BLaER1 treated with 17β-estradiol and CSF1 and Interleukin-3, amounts not matched to agents 10 nM and 100 nM (cell line): ENCODE measurements at regions not wholly inside any gene's neighbourhood (a gene's known extent, or its start where the extent isn't known, plus 50 kb on each side); places are given as distances from the start of the nearest gene placed in this dataset.
A peak's percentile ranks its signal among the peaks of the same experiment; 100 is the strongest.

Experiments used
- H3K27ac ChIP-seq, 11 experiments: shearing (Covaris generic); formaldehyde crosslinking; 2 replicates each; pipeline ENCODE4 v1.8.1; 2022
- H3K27me3 ChIP-seq, 11 experiments: shearing (Covaris generic); formaldehyde crosslinking; 2 replicates each; pipeline ENCODE4 v1.8.1; 2022
- H3K36me3 ChIP-seq, 11 experiments: shearing (Covaris generic); formaldehyde crosslinking; 2 replicates each; pipeline ENCODE4 v1.8.1; 2022
- H3K4me1 ChIP-seq, 10 experiments: shearing (Covaris generic); formaldehyde crosslinking; 2 replicates each; pipeline ENCODE4 v1.8.1; 2022
- H3K4me2 ChIP-seq, 11 experiments: shearing (Covaris generic); formaldehyde crosslinking; 2 replicates each; pipeline ENCODE4 v1.8.1; 2022
- H3K4me3 ChIP-seq, 10 experiments: shearing (Covaris generic); formaldehyde crosslinking; 2 replicates each; pipeline ENCODE4 v1.8.1; 2022
- H3K9ac ChIP-seq, 11 experiments: shearing (Covaris generic); formaldehyde crosslinking; 2 replicates each; pipeline ENCODE4 v1.8.1; 2022
- H3K9me3 ChIP-seq, 11 experiments: shearing (Covaris generic); formaldehyde crosslinking; replicated peaks in 1 of 11; 2 replicates each; pipeline ENCODE4 v1.8.1; 2022
- H4K20me1 ChIP-seq, 11 experiments: shearing (Covaris generic); formaldehyde crosslinking; 2 replicates each; pipeline ENCODE4 v1.8.1; 2022
- Cebpa-rat ChIP-seq, 11 experiments: shearing (Covaris generic); IDR thresholded peaks; 2 replicates each; pipeline ENCODE4 v1.8.1; 2022

- no peaks in the 10 kb centered on the region for H3K27me3 ChIP-seq
- no peaks in the 10 kb centered on the region for H4K20me1 ChIP-seq
- H3K9ac ChIP-seq, result no peak overlapping the region
- no peak overlapping the region for H3K4me3 ChIP-seq
- no peak overlapping the region for H3K4me2 ChIP-seq
- no peak for TF ChIP-seq Cebpa-rat (IDR thresholded peaks at IDR 0.05)
- H3K4me1 ChIP-seq, result no peaks in the 10 kb centered on the region
- no peaks in the 10 kb centered on the region for H3K9me3 ChIP-seq
- no peak overlapping the region for H3K27ac ChIP-seq
- H3K36me3 ChIP-seq, result no peaks in the 10 kb centered on the region
Measured at GRCh38 chr1:217238945-217239344, 391.9 kb downstream of the GPATCH2 start.

GRCh38 chr1:217230412-217230811, 400.5 kb downstream of the GPATCH2 start:
- Histone ChIP-seq H3K9ac (no peak overlapping the region), H4K20me1 (no peaks in the 10 kb centered on the region), H3K4me1 (no peaks in the 10 kb centered on the region), H3K27ac (no peak overlapping the region), H3K36me3 (no peaks in the 10 kb centered on the region), H3K9me3 (no peaks in the 10 kb centered on the region), H3K4me2 (no peak overlapping the region), H3K27me3 (no peaks in the 10 kb centered on the region), H3K4me3 (no peak overlapping the region)
- no peak for TF ChIP-seq Cebpa-rat (IDR thresholded peaks at IDR 0.05)

- no peaks in the 10 kb centered on the region for H3K36me3 ChIP-seq
- no peak overlapping the region for H3K4me2 ChIP-seq
- no peaks in the 10 kb centered on the region for H3K4me1 ChIP-seq
- H3K4me3 ChIP-seq, result no peak overlapping the region
- H4K20me1 ChIP-seq, result no peaks in the 10 kb centered on the region
- H3K27ac ChIP-seq, result no peak overlapping the region
- no peak overlapping the region for H3K9ac ChIP-seq
- H3K9me3 ChIP-seq, result no peaks in the 10 kb centered on the region
- no peak for TF ChIP-seq Cebpa-rat (IDR thresholded peaks at IDR 0.05)
- H3K27me3 ChIP-seq, result no peaks in the 10 kb centered on the region
Measured at GRCh38 chr1:217228689-217229088, 402.2 kb downstream of the GPATCH2 start.

DNA sequence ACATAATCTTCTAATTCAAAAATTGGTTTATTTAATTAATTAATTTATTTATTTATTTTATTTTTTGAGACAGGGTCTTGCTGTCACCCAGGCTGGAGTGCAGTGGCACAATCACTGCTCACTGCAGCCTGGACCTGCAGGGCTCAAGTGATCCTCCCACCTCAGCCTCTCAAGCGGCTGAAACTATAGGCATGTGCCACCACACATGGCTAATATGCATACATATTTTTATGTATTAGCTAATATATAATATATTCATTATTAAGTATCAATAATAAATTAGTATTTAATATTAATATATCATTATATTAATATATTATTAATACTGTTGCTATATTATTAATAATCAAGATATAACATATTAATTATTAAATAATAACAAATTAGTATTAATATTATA, 406.7 kb downstream of the GPATCH2 start:
- no peaks in the 10 kb centered on the region for H3K4me1 ChIP-seq
- H3K9ac ChIP-seq, result no peak overlapping the region
- no peaks in the 10 kb centered on the region for H4K20me1 ChIP-seq
- H3K27me3 ChIP-seq, result no peaks in the 10 kb centered on the region
- no peak overlapping the region for H3K4me3 ChIP-seq
- H3K9me3 ChIP-seq, result no peaks in the 10 kb centered on the region
- no peak overlapping the region for H3K27ac ChIP-seq
- H3K36me3 ChIP-seq, result no peaks in the 10 kb centered on the region
- H3K4me2 ChIP-seq, result no peak overlapping the region
- no peak for TF ChIP-seq Cebpa-rat (IDR thresholded peaks at IDR 0.05)

- Histone ChIP-seq H3K36me3 (no peaks in the 10 kb centered on the region), H3K4me3 (no peak overlapping the region), H3K27ac (no peak overlapping the region), H4K20me1 (no peaks in the 10 kb centered on the region), H3K4me1 (no peaks in the 10 kb centered on the region), H3K9me3 (no peaks in the 10 kb centered on the region), H3K9ac (no peak overlapping the region), H3K27me3 (no peaks in the 10 kb centered on the region), H3K4me2 (no peak overlapping the region)
- TF ChIP-seq Cebpa-rat (IDR thresholded peaks at IDR 0.05), result no peak
Measured at GRCh38 chr1:217214551-217214950, 416.3 kb downstream of the GPATCH2 start.

GRCh38 chr1:217211486-217211885, 419.4 kb downstream of the GPATCH2 start:
- no peak overlapping the region for H3K27ac ChIP-seq
- H3K9ac ChIP-seq, result no peak overlapping the region
- H3K9me3 ChIP-seq, result peaks cover 0 to 9% (median 1%) of the 10 kb centered on the region in 11 experiments; a peak in 7 of 22 replicates
- H3K4me2 ChIP-seq, result no peak overlapping the region
- H3K4me3 ChIP-seq, result no peak overlapping the region
- H4K20me1 ChIP-seq, result no peaks in the 10 kb centered on the region
- no peak for TF ChIP-seq Cebpa-rat (IDR thresholded peaks at IDR 0.05)
- H3K36me3 ChIP-seq, result no peaks in the 10 kb centered on the region
- no peaks in the 10 kb centered on the region for H3K4me1 ChIP-seq
- no peaks in the 10 kb centered on the region for H3K27me3 ChIP-seq

GRCh38 chr1:217205578-217205977, 425.3 kb downstream of the GPATCH2 start:
- Histone ChIP-seq H4K20me1 (no peaks in the 10 kb centered on the region), H3K27ac (no peak overlapping the region), H3K4me2 (no peak overlapping the region), H3K36me3 (no peaks in the 10 kb centered on the region), H3K9me3 (peaks cover 5 to 22% (median 15%) of the 10 kb centered on the region in 11 experiments; a peak in 19 of 22 replicates), H3K9ac (no peak overlapping the region), H3K27me3 (no peaks in the 10 kb centered on the region), H3K4me1 (no peaks in the 10 kb centered on the region), H3K4me3 (no peak overlapping the region)
- TF ChIP-seq Cebpa-rat (IDR thresholded peaks at IDR 0.05), result no peak

- Histone ChIP-seq H3K9ac (no peak overlapping the region), H3K4me1 (no peaks in the 10 kb centered on the region), H3K4me2 (no peak overlapping the region), H3K27ac (no peak overlapping the region), H3K9me3 (no peaks in the 10 kb centered on the region), H3K27me3 (no peaks in the 10 kb centered on the region), H3K36me3 (no peaks in the 10 kb centered on the region), H3K4me3 (no peak overlapping the region), H4K20me1 (no peaks in the 10 kb centered on the region)
- TF ChIP-seq Cebpa-rat (IDR thresholded peaks at IDR 0.05), result no peak
Measured at GRCh38 chr1:217196616-217197015, 434.3 kb downstream of the GPATCH2 start.

DNA sequence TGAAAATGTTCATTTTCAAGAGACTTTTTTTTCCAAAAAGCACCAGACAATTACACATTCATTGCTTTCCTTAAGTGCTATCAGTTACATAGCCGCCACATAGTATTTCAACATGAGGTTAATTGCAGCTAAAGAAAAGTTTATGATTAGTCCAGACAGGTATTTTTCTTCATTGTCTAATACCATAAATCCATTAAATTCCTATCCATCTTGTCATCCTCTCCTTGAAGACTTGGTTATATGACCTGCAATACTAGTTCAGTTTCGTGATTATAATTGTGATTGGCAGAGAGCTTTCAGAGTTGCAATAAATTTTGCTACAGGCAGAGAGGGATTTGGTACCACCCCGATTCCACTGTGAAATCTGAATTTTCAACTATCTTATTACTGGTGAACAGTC, 437.7 kb downstream of the GPATCH2 start:
- Histone ChIP-seq H3K4me3 (no peak overlapping the region), H3K9ac (no peak overlapping the region), H4K20me1 (no peaks in the 10 kb centered on the region), H3K27me3 (no peaks in the 10 kb centered on the region), H3K4me1 (no peaks in the 10 kb centered on the region), H3K9me3 (no peaks in the 10 kb centered on the region), H3K4me2 (no peak overlapping the region), H3K27ac (no peak overlapping the region), H3K36me3 (no peaks in the 10 kb centered on the region)
- TF ChIP-seq Cebpa-rat (IDR thresholded peaks at IDR 0.05), result no peak

DNA sequence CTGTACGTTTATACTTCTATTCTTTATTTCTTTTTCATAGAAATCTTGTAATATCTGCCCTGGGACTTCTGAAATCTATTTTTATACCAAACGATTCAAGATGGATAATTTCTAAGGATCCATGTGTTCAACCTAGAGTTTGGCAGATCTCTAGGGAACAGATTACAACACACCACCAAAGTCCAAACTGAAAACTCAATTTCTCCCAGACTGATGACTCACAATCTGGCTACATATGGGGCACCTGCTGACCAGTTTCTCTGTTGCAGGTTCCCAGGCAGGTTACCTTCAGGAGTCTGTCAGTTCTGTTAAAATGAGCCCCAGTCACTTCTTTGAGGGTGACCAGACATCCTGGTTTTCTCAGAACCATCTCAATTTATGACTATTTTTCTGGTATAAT, 439.4 kb downstream of the GPATCH2 start:
- no peak for TF ChIP-seq Cebpa-rat (IDR thresholded peaks at IDR 0.05)
- Histone ChIP-seq H3K27ac (no peak overlapping the region), H4K20me1 (no peaks in the 10 kb centered on the region), H3K27me3 (no peaks in the 10 kb centered on the region), H3K4me2 (no peak overlapping the region), H3K4me1 (no peaks in the 10 kb centered on the region), H3K4me3 (no peak overlapping the region), H3K9me3 (peaks cover 0 to 4% (median 0%) of the 10 kb centered on the region in 11 experiments; a peak in 2 of 22 replicates), H3K9ac (no peak overlapping the region), H3K36me3 (no peaks in the 10 kb centered on the region)

DNA sequence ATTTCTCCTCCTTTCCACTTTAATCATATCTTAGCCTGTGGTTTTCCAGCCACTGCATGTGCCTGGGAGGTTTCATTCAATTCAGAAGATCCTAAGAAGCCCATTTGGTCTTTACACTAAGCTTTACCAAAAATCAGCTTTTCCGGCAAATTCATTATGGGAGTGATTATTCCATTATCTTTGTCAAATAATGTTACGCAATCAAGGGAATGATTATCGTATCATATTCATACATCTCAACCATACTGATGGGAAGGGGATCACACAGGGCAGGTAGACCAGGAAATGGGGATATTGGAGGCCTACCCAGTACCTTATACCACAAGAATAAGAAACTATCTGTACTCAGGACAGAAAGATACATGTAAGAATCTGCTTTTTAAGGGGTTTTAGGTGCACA, 440.5 kb downstream of the GPATCH2 start:
- H3K4me1 ChIP-seq, result no peaks in the 10 kb centered on the region
- H3K9ac ChIP-seq, result no peak overlapping the region

More for the DNA sequence above, 440.5 kb downstream of the GPATCH2 start:
- H3K4me3 ChIP-seq, result no peak overlapping the region
- H3K36me3 ChIP-seq, result no peaks in the 10 kb centered on the region
- no peak overlapping the region for H3K4me2 ChIP-seq
- peaks cover 0 to 5% (median 0%) of the 10 kb centered on the region in 11 experiments; a peak in 2 of 22 replicates for H3K9me3 ChIP-seq
- H4K20me1 ChIP-seq, result no peaks in the 10 kb centered on the region
- H3K27ac ChIP-seq, result no peak overlapping the region
- H3K27me3 ChIP-seq, result no peaks in the 10 kb centered on the region
- TF ChIP-seq Cebpa-rat (IDR thresholded peaks at IDR 0.05), result peak in 8 of 11 experiments; percentile 15 to 85 (median 62); a peak in 10 of 22 replicates
